Mesothelial cell of epicardium (in vitro differentiated cells): ENCODE measurements at regions not wholly inside any gene's neighbourhood (a gene's known extent, or its start where the extent isn't known, plus 50 kb on each side); places are given as distances from the start of the nearest gene placed in this dataset.

Experiments
- DNase-seq, 2 experiments: peaks; one replicate each; pipeline ENCODE4 v3.0.0; 2021; ENCODE audit warnings: low spot score in 2 of 2; ENCODE audit not compliant: unreplicated experiment in 2 of 2
- H3K27ac Mint-ChIP-seq: 2 replicates; pipeline ENCODE4 v1.8.0; 2021; ENCODE audit warnings: mixed read lengths
- H3K27me3 Mint-ChIP-seq: 2 replicates; pipeline ENCODE4 v1.8.0; 2021; ENCODE audit warnings: low read depth, mixed read lengths
- H3K36me3 Mint-ChIP-seq: 2 replicates; pipeline ENCODE4 v1.8.0; 2021; ENCODE audit warnings: mixed read lengths
- H3K4me1 Mint-ChIP-seq: 2 replicates; pipeline ENCODE4 v1.8.0; 2021; ENCODE audit warnings: mixed read lengths
- H3K4me3 Mint-ChIP-seq: 2 replicates; pipeline ENCODE4 v1.8.0; 2021; ENCODE audit warnings: mild to moderate bottlenecking, moderate library complexity, mixed read lengths
- H3K9me3 Mint-ChIP-seq: 2 replicates; pipeline ENCODE4 v1.8.0; 2021; ENCODE audit warnings: mixed read lengths
- CTCF ChIP-seq: fragments of 200-600 bp; sonication (generic); IDR thresholded peaks from one replicate; pipeline ENCODE4 v1.5.0; 2021; ENCODE audit warnings: antibody characterized with exemption; ENCODE audit not compliant: unreplicated experiment

GRCh38 chr5:143641549-143642355, 170.2 kb upstream of the HMHB1 start:
- H3K4me1 Mint-ChIP-seq: peaks cover 49% of the 10 kb centered on the region
- no peak for TF ChIP-seq CTCF
- peak overlapping the region; percentile 82 for H3K27ac Mint-ChIP-seq
- DNase-seq: no peak
- H3K36me3 Mint-ChIP-seq: no peaks in the 10 kb centered on the region
- no peak overlapping the region for H3K4me3 Mint-ChIP-seq
- no peaks in the 10 kb centered on the region for H3K27me3 Mint-ChIP-seq
- no peaks in the 10 kb centered on the region for H3K9me3 Mint-ChIP-seq

GRCh38 chr5:143638654-143639053, 173.3 kb upstream of the HMHB1 start:
- no peaks in the 10 kb centered on the region for H3K36me3 Mint-ChIP-seq
- peaks cover 28% of the 10 kb centered on the region for H3K4me1 Mint-ChIP-seq
- TF ChIP-seq CTCF: no peak
- H3K4me3 Mint-ChIP-seq: no peak overlapping the region
- no peaks in the 10 kb centered on the region for H3K9me3 Mint-ChIP-seq
- DNase-seq: no peak
- no peaks in the 10 kb centered on the region for H3K27me3 Mint-ChIP-seq
- no peak overlapping the region for H3K27ac Mint-ChIP-seq

DNA sequence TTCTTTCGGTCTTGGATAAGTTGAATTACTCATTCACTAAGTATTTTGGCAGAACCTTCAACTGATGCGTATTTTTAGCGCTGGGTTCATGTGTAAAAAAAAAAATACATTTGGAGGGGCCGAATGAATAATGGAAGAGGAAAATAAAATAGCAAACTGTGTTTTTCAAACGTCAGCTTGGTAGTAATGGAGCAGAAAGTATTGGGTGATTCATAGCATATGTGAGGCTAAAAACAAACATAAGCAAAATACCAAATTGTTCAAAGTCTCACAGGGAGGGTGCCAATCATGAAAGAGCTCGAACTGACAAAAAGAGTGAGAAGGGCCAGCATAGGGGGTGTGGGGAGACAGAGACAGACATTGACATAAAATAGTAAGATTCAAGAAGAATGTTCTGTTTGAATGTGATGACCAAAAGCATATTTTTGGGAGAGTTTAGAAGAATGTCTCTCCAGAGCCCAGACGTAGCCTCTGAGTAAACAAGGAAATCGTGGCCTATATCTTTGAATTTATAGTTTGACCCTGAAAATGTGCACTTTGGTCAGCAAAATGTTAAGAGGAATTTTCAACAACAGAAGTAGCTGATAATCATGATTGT, 174.9 kb upstream of the HMHB1 start:
- peaks cover 21% of the 10 kb centered on the region for H3K4me1 Mint-ChIP-seq
- no peak overlapping the region for H3K27ac Mint-ChIP-seq
- H3K4me3 Mint-ChIP-seq: no peak overlapping the region
- H3K36me3 Mint-ChIP-seq: no peaks in the 10 kb centered on the region
- no peak for DNase-seq
- H3K27me3 Mint-ChIP-seq: no peaks in the 10 kb centered on the region
- H3K9me3 Mint-ChIP-seq: no peaks in the 10 kb centered on the region
- no peak for TF ChIP-seq CTCF

GRCh38 chr5:143635888-143636287, 176.1 kb upstream of the HMHB1 start:
- DNase-seq: no peak
- Mint-ChIP-seq H3K27me3 (no peaks in the 10 kb centered on the region), H3K4me1 (peaks cover 11% of the 10 kb centered on the region), H3K36me3 (no peaks in the 10 kb centered on the region), H3K27ac (no peak overlapping the region), H3K4me3 (no peak overlapping the region), H3K9me3 (no peaks in the 10 kb centered on the region)
- TF ChIP-seq CTCF: no peak

DNA sequence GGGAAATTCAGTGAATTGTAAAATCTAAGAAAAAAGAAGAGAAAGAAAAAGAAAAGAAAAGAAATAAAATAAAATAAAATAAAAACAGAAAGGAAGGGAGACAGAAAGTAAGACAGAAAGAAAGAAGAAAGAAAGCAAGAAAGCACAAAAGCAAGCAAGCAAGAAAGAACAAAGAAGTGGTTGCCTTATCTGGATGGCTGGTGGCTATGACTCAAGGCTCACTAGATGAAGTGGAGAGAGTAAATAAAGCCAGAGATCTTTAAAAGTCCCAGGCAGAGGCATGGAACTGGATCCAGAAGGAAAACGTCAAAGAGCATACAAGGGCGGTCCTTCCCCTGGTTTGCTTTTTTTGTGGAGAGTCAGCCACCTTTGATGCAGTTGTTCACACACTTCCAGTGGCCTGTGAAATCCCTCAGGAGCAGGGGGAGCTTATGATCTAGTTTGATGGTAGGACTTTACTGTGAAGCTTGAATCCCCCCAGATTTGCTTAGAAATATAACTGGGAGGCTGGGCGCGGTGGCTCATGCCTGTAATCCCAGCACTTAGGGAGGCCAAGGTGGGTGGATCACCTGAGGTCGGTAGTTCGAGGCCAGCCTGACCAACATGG, 176.7 kb upstream of the HMHB1 start:
- no peak for TF ChIP-seq CTCF
- no peak overlapping the region for H3K27ac Mint-ChIP-seq
- no peak for DNase-seq
- no peaks in the 10 kb centered on the region for H3K36me3 Mint-ChIP-seq
- H3K9me3 Mint-ChIP-seq: no peaks in the 10 kb centered on the region
- no peak overlapping the region for H3K4me3 Mint-ChIP-seq
- no peaks in the 10 kb centered on the region for H3K27me3 Mint-ChIP-seq
- H3K4me1 Mint-ChIP-seq: peaks cover 15% of the 10 kb centered on the region
